Fibroblast of the conjunctiva (primary cell): ENCODE measurements at regions not wholly inside any gene's neighbourhood (a gene's known extent, or its start where the extent isn't known, plus 50 kb on each side); places are given as distances from the start of the nearest gene placed in this dataset.

ENCODE experiments used
- DNase-seq: peaks from one replicate; pipeline ENCODE4 v3.0.0-alpha.2; 2010; ENCODE audit warnings: low read depth

DNA sequence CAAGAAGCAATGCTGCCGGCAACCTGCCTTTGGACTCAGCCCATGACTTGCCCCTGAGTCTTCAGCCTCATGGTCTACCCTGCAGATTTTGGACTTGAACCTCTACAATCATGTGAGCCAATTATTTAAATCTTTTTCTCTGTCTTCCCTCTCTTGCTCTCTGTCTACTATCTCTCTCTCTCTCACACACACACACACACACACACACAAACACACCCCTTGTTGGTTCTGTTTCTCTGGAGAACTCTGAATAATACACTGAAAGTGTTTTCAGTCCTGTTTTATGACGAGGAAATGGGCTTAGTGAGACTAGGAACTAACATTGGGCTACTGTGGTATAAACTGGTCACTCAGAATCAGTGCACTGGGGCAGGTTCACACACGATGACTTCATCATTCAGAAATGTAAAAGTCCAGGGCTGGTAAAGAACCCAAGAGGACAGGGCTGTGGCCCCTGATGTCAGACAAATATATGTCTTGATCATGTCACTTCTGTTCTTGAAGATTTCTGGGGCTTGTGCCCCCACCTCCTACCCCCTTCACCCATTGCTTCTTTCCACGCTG lies 266.1 kb upstream of the SIX2 start:
- DNase-seq = no peak

DNA sequence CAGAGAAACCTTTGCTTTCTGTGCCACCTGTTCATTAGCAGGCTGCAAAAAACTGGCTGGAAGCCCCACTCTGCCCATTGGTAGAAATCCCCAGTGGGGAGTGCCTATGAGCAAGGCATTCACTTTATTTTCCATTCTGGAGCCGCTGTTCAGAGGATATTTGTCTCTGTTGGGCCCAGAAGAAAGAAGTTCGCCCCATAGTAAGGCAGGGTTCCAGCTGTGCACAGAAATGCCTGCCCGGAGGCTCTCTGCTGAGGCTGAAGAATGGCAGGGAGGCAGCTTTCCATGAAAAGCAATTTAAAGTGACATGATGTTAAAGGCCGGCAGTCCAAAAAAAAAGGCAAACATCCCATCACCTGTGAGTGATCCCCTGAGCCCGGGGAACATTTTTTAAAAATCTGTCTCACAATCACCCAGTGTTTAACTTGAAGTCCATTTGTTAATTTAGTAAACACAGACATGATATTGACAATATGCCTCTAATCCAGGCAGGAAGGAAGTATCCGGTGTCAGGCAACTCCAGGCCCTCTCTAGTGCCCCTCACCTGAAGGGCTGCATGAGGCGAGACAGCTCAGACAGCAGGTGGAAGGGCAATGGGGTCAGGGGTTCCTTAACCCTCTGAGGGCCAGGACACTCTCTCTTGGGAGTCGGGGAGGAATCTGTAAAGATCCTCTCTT lies 265.1 kb upstream of the SIX2 start:
- DNase-seq = no peak

DNA sequence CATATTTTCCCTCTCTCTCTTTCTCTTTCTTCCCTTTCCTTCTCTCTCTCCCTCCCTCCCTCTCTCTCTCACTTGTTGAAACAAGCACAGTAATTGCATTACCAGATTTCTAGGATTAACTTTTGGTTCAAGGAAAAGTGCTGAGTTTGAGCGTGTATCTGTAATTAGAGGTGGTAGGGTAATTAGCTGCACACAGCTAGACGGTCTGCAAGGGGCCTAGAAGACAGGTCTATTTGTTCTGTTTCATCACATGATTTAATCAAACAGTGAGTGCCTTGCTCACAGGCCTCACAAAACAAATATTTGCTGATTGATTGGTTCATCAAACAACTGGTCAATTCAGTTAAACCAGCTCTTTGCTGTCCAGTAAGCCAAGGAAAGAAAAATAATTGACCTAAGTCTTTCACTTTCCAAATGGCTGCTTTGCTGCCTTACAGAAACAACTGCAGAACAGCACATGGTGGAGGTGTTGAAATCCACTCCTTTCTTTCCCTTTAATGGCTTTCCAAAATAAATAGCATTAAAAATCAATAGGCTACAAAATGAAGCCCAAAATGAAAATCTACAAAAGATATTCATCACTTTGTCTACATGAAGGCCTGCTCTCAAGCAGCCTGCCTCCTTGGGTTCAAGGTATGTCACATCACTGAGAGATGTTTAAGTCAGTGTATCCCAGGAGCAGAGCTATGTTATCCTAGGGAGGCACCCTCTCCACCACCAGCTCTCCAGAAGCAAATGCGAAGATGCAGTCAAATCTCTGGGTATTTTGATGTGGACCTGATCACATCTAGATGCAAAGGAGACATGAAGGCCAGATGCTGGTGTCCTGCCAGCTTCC lies 264.4 kb upstream of the SIX2 start:
- DNase-seq = no peak

DNA sequence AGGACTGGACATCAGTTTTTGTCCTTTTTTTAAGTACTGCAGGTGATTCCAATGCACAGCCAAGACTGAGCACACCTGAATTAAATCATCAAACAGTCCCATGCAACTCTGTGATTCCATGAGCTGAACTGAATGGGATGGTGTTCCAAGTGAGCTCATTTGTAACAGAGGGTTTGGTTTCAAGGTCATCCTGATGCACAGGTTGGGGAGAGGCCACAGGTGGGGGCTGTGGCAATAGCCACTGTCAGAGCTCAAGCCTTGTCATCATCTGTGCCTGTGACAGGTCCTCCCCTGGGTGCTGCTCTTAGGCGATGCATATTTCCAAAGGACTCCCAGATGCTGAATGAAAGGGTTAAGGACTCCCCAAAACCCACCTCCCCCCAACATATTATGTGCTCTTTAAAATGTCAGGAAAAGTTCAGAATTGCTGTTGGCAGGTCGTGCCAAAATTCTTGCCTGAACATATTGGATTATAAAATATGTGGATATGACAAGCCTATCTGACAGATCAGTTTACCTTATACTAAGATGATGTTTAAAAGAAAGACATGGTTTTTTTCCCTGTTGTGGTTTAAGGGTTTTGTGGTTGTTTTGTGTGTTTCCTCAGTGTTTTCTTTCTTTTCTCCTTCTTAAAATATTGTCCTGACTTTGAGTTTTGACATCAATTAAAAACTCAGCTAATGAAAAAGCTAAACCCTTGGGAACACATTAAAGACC lies 263.5 kb upstream of the SIX2 start:
- DNase-seq = no peak

DNA sequence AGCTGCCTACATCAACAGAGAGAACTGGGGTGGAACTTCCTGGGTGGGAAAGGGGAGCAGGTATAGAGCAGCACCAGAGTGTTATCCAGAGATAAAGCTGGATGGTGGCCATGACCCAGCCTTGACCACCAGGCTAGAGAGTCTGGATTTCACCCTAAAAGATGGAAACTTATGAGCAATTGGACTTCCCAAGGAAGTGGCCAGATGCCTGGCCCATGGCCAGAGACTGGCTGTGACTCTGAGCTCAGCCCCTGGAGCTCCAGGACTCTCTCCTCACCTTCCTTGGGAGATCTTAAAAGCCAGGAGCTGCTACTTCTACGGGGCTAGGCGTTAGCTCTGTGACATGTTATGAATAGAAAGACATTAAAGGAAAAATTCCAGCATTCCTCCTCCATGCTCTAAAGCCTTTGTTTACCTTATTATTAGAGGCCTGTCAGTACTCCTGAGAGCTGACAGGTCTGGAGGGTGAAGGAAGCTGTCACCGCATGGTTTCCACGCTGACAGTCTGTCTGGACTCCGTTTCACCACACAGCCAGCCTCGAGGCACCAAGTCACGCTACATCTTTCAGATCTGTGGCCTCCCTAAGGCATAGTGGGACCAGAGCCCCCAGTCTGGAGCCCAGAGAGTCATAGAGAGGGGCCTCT lies 260.0 kb upstream of the SIX2 start:
- no peak for DNase-seq

DNA sequence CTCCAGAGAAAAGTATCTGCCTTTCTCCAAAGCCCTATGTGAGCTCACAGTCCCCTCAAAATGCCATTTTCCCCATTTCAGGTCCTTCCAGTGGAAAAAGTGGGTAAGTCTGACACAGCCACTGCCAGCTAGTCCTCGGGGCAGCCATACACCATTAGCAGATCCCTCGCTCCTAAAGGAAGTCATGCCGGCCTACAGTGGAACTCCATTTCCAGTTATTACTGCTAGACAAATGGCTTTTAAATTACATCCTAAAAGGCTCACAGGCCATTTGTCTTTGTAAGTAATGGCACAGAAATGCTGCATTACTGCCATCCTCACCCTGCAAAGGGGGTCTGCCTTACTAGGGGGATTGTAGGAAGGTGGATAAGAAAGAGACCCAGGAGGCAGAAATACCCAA lies 259.4 kb upstream of the SIX2 start:
- no peak for DNase-seq

DNA sequence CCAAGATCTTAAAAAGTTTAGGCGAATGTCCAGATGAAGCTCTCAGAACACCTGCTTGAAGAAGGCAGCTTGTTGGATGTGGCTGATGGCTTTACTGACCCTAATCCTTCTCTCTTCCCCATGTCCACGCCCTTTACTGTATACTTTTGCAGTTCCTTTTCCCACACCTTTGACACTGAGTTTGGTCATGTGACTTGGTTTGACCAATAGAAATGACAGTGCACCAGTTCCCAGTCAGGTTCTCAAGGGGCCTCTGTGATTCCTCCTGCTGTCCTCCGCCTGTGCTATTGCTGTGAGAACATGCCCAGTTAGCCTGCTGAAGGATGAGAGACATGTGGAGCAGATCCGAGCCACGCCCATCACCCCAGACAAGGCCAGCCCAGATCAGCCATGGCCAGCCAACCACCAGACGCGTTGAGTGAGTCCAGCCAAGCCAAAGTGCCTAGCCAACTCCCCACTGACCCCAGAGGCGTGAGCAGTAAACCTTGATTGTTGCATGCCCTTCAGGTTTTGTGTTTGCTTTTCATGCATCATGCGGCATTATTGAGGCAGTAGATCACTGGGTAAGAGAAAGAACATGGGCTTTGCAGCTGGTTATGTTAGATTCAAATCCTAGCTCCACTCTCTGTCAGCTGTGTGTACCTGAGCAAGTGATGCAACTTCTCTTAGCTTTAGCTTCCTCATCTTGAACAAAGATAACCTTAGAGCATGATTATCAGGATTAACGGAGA lies 258.0 kb upstream of the SIX2 start:
- no peak for DNase-seq

DNA sequence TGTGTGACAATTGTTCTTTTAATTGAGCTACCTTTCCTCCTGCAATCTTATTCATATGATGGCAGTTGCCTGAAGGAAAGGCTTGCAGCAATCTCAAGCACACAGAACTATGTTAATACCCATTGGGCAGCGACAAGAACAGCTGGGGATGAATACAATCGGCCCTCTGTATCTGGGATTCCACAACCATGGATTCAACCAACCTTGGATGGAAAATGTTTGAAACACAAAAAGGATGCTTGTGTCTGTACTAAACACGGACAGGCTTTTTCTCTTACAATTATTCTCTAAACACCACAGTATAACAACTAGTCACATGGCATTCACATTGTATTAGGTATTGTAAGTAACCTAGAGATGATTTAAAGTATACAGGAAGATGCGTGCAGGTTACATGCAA lies 256.1 kb upstream of the SIX2 start:
- no peak for DNase-seq

DNA sequence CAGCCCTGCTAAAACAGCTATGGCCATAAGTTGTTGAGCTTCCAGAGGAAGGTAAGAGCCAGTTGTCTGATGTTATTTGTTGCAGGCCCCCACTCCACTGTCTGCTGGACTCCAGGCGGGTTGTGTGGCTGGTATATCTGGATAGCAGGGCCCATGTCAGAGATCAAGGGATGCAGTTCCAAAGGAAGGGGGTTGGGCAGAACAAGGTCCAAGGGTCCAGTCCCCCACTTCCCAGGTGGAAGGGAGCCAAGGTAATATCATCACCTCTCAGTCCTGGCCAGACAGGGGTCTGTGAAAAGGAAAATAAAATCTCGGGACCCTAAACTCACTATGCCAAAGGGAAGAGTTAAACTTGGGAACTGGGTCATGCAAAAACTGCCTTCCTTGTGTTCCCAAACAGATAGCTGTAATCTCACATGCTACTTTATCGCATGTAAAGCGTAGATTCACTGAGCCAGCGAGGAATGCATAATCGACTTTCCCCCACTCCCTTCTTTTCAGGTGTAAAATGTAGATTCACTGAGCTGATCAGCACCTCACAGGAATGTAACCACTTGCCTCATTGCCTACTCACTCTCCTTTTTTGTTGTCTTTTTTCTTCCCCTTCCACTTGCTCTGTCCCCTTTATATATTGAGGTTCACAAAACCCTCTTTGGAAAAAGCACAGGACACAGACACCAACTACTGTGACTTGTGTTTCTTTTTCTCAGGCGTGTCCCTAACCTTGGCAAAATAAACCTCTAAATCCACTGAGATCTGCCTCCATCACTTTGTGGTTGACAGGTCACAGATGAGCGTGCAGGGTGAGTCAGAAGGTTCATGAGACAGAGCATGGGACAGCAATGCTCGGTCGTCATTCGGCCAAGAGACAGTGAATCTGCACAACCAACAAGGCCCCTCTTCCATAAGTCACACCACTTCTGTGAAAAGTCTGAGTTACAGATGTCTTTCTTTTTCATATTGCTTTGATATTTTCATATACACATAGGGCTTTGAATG lies 255.3 kb upstream of the SIX2 start:
- DNase-seq = no peak

DNA sequence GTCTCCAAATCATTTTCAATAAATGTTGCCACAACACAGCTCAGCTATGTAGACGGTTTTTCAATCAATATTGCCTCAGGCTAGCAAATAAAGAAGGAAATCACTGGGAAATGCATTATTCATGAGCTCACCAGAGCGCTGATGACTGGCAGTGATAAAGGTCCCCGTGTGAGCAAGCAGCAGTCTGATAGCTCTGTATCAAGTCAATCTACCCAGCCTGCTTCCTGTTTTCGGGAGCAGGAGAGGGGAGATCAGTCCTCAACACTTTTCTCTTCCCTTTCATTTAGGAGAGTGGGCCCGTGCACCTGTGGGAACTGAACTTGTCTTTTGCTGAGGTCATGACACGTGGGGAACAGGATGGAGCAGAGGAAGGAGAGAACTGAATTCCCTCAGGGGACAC lies 253.9 kb upstream of the SIX2 start:
- no peak for DNase-seq

DNA sequence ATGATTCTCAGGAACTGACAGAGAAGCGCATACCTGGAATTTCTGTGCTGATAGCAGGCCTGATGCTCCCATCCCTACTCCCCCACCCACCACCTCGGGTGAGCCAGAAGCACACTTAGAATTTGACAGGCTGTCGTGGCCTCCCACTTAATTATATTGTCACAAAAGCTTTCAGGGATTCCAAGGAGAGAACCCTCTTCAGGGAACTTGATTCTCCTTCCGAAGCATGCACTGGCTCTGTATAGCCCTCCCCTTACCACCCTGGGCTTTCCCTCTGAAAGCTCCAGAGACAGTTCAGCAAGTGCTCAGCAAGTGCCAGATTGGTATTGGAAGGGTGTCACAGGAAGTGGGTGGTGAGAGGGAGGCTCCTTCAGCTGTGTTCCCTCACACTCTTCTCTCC lies 252.5 kb upstream of the SIX2 start:
- no peak for DNase-seq

DNA sequence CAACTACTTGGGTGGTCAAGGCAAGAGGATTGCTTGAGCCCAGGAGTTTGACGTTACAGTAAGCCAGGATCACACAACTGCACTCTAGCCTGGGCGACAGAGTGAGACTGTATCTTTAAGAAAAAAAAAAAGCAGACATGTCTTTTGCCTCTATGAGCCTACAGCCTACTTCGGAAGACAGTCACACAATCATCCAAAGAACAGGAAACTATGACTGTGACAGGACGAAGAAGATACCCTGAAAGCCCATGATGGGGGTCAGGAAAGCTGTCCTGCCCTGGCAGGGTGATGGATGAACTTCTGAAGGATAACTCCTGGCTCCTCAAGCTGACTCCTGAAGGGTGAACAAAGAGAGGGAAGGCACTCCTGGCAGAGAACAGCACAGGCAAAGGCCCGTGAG lies 251.7 kb upstream of the SIX2 start:
- no peak for DNase-seq

DNA sequence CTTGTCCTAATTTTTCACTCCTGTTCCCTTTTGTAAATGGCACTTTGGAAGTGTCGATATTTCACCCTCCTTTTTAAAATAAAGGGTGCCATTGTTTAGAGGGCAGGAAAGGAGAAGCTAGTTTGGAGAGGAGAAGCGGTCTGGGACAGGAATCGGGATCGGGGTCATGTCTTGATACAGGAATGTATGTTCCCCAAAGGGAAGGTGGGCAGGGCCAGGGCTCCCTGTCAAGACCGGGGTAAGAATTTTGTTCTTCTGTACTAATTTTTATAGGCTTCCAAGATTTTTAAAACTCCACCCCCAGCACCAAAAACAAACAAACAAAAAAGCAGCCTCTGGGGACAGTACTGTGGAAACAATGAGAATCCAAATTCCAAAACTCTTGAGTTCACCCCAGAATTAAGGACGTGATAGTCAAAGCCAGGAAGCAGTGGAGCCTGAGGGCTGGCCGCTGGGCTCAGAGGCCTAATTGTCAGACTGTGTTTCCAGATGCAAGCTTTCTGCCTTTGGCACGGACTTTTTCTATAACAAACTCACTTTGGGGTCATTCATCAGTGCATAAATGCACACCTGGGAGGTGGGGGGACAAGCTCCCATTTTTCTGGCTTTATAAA lies 250.4 kb upstream of the SIX2 start:
- no peak for DNase-seq

DNA sequence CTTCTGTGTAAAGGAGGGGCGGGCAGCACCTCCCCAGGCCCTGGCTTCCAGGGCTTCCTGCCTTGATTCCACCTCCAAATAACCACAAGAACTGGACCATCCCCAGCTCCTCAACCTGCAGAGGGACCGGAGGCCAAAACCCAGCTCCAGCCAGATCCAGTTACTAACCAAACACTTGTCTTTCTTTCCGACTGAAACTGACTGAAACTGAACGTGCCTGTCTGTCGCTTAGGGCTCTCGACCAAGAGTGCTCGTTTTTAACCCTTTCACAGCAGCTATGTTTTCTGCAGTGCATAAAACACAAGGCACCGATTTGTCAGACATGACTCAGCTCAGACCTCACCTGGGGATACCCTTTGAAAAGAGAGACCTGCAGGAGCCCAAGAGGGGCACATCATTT lies 249.9 kb upstream of the SIX2 start:
- DNase-seq = no peak

DNA sequence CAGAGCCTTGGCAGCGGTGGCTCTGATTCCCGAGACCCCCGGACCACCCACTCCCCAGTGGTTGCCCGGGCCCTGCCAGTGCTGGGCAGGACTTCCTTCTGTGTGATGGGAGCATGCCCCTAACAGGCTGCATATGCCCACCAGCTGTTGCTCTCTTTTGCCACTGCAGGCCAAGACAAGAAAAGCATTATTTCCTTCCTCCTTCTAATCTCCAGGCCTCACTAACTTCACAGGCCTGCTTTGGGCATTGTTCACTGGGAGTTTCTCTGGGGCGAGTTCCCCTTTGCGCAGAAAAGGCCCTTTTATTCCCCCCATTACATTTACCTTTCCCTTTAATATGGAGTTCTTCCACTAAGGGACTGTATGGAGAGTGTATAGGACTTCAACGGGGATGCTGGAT lies 249.1 kb upstream of the SIX2 start:
- no peak for DNase-seq

DNA sequence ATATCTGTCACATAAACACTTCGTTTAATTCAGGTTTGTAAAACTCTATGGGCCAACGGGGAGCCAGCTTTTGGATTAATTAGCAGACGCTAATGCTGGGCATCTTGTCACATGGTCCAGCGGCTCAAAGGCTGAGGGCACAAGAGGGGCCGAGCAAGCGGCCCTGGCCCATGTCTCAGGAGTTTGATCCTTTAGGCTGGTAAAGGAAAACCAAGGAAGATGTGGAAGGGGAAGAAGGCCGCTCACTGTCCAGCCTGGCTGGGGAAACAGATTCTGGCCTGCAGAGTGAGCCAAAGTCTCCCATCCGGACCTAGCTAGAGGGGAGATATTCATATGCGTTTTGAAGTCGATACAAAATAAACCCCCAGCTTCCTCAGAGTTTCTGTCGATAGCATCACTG lies 248.6 kb upstream of the SIX2 start:
- no peak for DNase-seq

DNA sequence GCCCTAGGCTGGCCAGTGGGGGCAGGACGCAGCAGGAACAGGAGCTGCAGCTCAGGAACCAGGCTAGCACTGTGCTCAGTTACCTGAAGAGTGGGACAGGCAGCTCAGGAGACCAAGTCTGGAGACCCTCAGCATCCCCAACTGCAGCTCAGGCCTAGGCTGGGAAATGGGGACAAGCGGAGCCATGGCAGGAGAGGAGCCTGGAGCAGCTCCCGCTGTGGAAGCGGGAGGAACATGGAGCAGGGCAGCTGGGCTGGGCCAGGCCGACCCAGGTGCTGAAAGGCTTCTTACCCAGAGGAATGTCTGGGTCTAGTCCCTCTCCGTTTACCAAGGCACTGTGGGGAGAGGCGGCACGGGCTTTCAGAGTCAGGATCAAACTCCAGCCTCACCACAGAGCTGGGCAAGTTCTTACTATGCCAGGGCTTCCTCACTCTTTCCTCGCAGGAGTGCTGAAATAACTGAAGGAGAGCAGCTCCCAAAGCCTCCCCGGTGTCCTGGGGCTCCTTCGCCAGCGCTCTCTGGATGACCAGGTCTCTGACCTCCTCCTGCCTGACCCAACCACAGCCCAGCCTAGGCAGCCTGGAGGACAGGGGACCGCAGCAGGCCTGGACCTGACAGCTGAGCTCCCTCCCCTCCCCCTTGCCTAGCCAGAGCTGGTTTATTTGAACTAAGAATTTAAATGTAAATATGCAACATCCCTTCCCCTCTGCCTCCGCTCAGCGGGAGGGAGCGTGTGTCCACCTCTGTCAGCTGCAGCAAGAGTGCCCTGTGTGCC lies 247.8 kb upstream of the SIX2 start:
- no peak for DNase-seq

DNA sequence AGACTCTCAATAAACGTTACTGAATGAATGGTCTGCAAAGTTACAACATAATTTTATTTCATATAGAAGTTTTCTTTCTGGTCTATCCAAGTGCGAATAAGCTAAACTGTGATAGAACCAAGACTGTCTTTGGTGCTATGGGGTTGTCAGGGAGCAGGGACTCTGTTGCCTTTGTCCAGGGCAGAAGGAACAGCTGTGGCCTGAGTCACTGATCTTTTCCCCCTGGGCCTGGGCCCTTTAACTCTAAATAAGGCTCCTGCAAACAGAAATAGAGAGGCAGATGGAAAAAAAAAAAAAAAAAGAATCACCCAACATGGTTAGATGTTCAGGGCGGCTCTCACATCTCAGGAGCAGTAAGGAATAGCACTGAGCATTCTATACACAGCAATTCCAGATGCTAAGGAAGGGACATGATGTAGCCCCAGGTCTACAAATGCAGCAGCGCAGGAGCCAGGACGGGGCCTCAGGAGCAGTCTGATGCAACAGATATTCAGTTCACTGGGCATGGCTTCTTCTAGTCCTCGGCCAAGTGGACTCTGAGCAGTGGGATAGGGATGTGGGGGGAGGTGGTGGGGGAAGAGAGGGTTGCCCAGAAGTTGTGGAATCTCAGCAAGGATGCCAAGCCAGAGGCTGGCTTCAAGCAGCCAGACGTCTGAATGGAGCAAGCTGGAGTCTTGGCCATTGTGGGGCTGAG lies 247.1 kb upstream of the SIX2 start:
- no peak for DNase-seq

DNA sequence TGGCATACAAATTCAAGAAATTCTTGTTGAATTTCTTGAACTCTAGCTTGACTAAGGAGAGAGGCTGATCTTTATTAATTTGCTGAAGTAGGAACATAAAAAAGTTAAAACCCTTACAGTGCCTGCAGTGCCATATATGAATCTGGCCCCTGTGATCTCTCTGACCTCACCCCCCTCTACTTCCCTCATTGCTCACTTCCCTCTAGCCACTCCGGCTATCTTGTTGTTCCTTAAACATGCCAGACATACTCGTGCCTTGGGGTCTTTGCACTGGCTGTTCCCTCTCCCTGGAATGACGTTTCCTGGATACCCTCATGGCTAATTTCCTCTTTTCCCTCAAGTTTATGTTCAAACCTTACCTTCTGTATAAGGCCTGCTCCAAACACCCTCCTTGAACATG lies 246.3 kb upstream of the SIX2 start:
- DNase-seq = no peak
